ENCODE measurements at regions not wholly inside any gene's neighbourhood (a gene's known extent, or its start where the extent isn't known, plus 50 kb on each side); places are given as distances from the start of the nearest gene placed in this dataset.
"Not testable (repeated sequence)": the region's sequence is repeated elsewhere in the genome, so short reads cannot be mapped to it uniquely, and the experiment has no call there.

DNA sequence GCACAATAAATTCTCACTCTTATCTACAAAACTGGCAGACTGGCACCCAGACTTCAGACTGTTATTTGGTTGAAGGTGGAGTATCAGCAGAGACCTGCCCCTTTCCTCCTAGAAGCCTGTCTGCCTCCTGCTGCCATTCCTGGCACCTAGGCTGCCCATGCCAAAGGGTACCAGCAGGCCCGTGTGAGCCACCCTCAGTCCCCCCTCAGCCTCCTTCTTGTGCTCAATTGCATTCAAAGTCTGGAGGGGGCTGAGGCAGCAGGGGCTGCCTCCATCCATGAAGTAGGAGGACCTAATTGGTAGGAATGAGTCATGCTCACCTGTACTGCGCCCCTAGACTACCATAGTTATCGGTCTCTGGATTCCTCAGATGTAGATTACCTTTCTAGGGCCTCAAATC lies 440.9 kb upstream of the GRM3 start:
- no peak for DNase-seq

- no peak for DNase-seq
Observed at GRCh38 chr7:86201767-86202166, 441.9 kb upstream of the GRM3 start.

- DNase-seq: no peak
Observed at GRCh38 chr7:86199881-86200614, 443.7 kb upstream of the GRM3 start.

DNA sequence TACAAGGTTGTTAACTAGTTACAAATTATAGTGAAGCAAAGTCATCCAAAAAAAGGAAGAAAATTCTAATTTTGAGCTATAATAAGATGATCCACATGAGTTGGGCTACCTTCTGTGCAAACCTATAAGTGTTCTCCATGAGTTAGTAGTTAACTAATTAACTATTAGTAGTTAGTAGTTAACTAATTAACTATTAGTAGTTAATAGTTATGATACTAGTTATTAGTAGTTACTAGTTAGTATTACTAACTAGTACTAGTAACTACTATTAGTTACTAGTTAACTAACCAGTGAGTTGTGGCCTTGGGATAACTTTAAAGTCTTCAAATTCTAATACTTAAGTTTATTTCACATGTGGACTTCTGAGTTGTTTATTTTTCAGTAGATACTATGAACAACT lies 453.4 kb upstream of the GRM3 start:
- no peak for DNase-seq

DNA sequence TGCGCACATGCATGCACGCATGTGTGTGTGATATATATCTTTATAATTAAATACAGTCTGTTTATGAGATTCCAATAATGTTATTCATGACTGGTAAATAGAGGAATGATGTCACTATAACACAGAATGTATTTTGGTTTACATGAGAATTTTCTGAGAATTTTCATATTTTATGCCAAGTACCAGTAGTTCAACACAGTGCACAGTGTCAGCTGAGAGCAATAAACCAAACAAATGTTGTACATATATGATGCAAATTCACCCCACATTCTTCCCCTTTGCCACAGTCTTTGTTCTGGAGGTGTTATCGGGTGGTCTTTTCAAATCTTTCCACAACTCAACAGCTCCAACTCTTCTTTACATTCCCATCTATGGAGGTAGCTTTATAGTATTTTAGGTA lies 462.2 kb upstream of the GRM3 start:
- DNase-seq: no peak

GRCh38 chr7:86164827-86165226 lies 478.9 kb upstream of the GRM3 start:
- no peak for DNase-seq

DNA sequence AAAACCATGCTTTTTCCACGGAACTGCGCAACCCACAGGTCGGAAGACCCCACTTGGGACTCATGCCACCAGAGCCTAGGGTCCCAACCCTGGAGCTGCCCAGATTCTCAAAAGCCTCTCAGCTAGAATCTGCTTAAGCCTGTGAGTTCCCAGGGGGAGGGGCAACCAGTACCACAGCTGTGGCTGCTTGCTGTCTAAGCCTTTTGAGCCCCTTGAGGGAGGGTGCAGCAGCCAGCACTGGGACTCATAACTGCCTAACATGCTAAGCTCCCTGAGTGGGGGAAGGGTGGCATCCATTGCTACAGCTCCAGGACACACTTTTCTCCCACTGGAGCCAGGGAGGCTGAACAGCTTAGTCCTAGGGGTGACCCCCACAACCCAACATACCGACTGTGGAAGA lies 485.6 kb upstream of the GRM3 start:
- DNase-seq: no peak

- no peak for DNase-seq
Observed at GRCh38 chr7:86155623-86156022, 488.1 kb upstream of the GRM3 start.

DNA sequence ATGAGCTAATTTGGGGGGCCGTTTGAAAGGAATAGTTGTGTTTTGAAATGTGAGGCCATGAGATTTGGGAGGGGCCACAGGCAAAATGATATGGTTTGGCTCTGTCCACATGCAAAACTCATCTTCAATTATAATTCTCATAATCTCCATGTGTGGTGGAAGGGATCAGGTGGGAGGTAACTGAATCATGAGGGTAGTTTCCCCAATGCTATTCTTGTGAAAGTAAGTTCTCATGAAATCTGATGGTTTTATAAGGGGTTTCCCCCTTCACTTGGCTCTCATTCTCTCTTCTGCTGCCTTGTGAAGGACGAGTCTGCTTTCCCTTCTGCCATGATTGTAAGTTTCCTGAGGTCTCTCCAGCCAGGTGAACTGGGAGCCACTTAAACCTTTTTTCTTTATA lies 490.8 kb upstream of the GRM3 start:
- no peak for DNase-seq

GRCh38 chr7:86149024-86149665 lies 494.6 kb upstream of the GRM3 start:
- DNase-seq: no peak

DNA sequence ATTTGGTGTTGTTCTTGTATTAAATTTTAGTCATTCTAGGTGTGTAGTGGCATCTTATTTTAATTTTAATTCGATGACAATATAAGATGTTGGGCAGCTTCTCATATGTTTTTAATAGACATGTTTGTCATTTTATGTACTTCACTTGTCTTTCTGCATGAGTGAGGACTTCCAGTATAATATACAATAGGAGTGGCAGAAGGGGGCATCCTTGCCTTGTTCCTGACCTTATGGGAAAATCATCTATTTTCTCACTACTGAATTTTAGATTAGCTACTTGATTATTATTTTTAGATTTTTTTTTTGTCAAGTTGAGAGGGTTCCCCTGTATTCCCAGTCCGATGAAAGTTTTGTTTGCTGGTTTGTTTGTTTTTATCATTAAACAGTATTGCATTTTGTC lies 495.2 kb upstream of the GRM3 start:
- DNase-seq: no peak

GRCh38 chr7:86137343-86137742 lies 506.4 kb upstream of the GRM3 start:
- DNase-seq: no peak

- DNase-seq: no peak
Observed at GRCh38 chr7:86130268-86130667, 513.4 kb upstream of the GRM3 start.

DNA sequence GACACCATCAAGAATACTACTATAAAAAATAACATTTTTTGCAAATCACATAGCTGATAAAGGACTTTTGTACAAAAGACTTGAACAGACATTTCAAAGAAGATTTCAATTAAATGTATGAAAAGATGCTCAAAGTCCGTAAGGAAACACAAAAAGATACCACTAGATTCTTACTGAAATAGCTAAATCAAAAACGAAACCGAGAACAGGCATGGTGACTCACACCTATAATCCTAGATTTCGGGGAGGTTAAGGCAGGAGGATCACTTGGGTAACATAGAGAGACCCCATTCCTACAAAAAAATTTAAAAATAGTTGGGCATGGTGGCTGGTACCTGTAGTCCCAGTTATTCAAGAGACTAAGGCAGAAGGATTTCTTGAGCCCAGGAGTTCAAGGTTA lies 520.2 kb upstream of the GRM3 start:
- no peak for DNase-seq

DNA sequence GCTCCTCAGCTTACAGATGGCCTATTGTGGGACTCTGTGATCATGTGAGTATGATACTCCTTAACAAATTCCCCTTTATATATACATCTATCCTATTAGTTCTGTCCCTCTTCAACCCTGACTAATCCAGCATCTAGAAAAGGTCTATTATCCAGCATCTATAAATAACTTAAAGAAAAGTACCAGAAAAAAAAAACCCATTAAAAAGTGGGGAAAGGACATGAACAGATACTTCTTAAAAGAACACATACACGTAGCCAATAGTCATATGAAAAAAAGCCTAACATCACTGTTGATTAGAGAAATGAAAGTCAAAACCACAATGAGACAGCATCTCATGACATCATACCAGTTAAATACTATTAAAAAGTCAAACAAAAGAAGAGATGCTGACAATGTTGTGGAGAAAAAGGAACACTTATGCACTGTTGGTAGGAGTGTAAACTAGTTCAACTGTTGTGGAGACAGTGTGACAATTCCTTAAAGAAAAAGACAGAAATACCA lies 549.5 kb upstream of the GRM3 start:
- DNase-seq: no peak

DNA sequence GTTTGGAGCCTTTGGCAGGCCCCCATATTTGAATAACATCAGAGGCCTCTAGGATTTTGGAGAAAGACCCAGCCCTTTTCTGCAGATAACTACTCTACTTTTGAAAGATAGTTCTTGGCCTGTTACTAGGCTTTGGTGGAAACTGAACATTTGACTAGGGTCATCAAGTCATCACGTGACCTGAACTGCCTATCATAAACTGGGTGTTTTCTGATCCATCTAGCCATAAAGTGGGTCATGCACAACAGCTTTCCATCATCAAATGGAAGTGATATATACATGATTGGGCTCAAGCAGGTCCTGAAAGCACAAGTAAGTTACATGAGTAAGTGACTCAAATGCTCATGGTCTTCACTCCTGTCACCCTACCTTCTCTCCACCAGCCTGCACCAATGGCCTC lies 552.3 kb upstream of the GRM3 start:
- no peak for DNase-seq

- no peak for DNase-seq
Observed at GRCh38 chr7:86089455-86089854, 554.3 kb upstream of the GRM3 start.

DNA sequence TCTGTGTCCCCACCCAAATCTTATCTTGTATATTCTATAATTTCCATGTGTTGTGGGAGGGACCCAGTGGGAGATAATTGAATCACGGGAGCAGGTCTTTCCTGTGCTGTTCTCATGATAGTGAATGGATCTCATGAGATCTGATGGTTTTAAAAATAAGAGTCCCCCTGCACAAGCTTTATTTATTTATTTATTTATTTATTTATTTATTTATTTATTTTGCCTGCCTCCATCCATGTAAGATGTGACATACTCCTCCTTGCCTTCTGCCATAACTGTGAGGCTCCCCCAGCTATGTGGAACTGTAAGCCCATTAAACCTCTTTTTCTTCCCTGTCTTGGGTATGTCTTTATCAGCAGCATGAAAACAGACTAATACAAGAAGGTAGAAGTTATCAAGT lies 579.1 kb upstream of the GRM3 start:
- DNase-seq: not testable (repeated sequence)

GRCh38 chr7:86058649-86059048 lies 585.1 kb upstream of the GRM3 start:
- DNase-seq: no peak

DNA sequence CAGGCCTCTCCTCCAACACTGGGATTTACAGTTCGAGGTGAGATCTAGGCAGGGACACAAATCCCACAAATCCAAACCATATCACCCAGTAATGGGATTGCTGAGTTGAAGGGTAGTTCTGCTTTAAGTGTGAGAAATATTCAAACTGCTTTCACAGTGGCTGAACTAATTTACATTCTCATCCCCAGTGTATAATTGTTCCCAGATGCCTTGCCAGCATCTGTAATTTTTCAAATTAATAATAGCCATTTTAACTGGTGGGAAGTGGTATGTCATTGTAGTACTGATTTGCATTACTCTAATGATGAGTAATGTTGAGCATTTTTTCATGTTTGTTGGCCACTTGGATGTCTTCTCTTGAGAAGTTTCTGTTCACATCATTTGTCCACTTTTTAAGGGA lies 592.8 kb upstream of the GRM3 start:
- no peak for DNase-seq

DNA sequence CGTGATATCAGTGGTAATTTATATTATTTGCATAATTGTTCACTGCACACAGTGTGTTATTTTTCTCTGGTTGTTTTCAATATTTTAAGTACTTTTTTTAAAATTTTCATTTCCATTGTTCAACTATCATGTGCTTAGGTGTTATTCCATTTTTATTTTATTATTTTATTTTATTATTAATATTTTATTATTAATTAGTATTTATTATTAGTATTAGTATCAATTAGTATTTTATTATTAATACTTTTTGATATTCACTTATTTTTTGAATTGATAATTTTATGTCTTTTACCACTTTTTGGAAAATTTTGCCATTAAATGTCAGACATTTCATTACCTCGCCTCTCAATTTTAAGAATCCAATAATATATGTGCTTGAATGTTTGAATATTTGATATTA lies 593.8 kb upstream of the GRM3 start:
- no peak for DNase-seq

GRCh38 chr7:86045197-86045596 lies 598.5 kb upstream of the GRM3 start:
- DNase-seq: not testable (repeated sequence)

DNA sequence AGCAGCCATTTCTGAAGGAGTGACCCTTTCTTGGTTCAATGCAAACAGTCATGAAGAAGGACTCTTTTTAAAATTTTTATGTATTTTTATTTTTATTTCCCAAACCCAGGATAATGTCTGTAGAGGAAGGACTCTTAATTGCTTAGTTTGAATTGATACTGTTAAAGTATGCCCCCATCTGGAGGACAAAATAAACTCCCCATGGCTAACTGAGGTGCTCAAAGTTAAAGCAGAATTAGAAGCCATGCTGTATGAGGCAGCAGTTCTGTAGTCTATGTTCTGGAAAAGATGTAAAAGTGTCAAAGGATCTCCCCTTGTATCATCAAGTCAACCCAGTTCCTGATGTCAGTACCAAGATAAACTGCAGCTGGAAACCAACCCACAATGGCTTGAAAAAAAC lies 617.9 kb upstream of the GRM3 start:
- no peak for DNase-seq
